ENCODE measurements at regions not wholly inside any gene's neighbourhood (a gene's known extent, or its start where the extent isn't known, plus 50 kb on each side); places are given as distances from the start of the nearest gene placed in this dataset.
A peak's percentile ranks its signal among the peaks of the same experiment; 100 is the strongest.

- WGBS (ENCODE audit: low lambda C conversion rate): 50% methylated on average over 1 of the region's 1 CpG
- H2AFZ ChIP-seq (ENCODE audit: low read length): no peak overlapping the region
- no peaks in the 10 kb centered on the region for H3K79me2 ChIP-seq (ENCODE audit: insufficient read depth, low read length)
- no peak for FAIRE-seq
- no peak for DNase-seq (ENCODE audit: low spot score)
- H3K4me1 ChIP-seq (ENCODE audit: insufficient read depth, low read length): no peaks in the 10 kb centered on the region
- no peak for ATAC-seq
- peak; percentile 23 for TF ChIP-seq ZFP36 (IDR thresholded peaks at IDR 0.05; ENCODE audit: borderline replicate concordance, low read depth, low read length, partially characterized antibody)
- no peak for TF ChIP-seq ZBTB21 (CRISPR knock-in tag; IDR thresholded peaks at IDR 0.05)
- TF ChIP-seq ZNF432 (CRISPR knock-in tag; IDR thresholded peaks at IDR 0.05; ENCODE audit: borderline replicate concordance): no peak
- H3K9me3 ChIP-seq (ENCODE audit: low read length): peaks cover 13% of the 10 kb centered on the region
- no peaks in the 10 kb centered on the region for H3K27me3 ChIP-seq (ENCODE audit: control insufficient read depth in 1 of 2, insufficient read depth in 2 of 2, low read length in 2 of 2)
- no peak overlapping the region for H3K27ac ChIP-seq (ENCODE audit: extremely low read length, insufficient read depth, low read length)
- H3K36me3 ChIP-seq (replicated peaks in 1 of 2; ENCODE audit: control insufficient read depth in 1 of 2, insufficient read depth in 2 of 2, low read length in 2 of 2): no peaks in the 10 kb centered on the region
- ChIA-PET CTCF (ENCODE audit: low intra/inter-chr PET ratio, low total read pairs) (no interaction called here), POLR2A (no interaction called here)
- no peak overlapping the region for H3K9ac ChIP-seq (ENCODE audit: insufficient read depth, low read depth, low read length)
- in situ Hi-C loops (cut with HindIII; ENCODE audit: extremely low pct_ligation_motif_present, low pct_unique_long_range_greater_than_20kb): no loop called here
- H4K20me1 ChIP-seq (ENCODE audit: insufficient read depth, low read length): no peaks in the 10 kb centered on the region
- no TSS peak for BruUV-seq (replicated peaks)
- H3K4me2 ChIP-seq (ENCODE audit: low read depth, low read length): no peak overlapping the region
- H3K4me3 ChIP-seq (replicated peaks in 1 of 3; ENCODE audit: insufficient read depth in 1 of 3, low read depth in 2 of 3, low read length in 3 of 3): no peak overlapping the region
- intact Hi-C loops (cut with micrococcal nuclease; ENCODE audit: unreplicated experiment): no loop called here
Observed at GRCh38 chr4:66164869-66165268, 494.6 kb upstream of the EPHA5 start.

DNA sequence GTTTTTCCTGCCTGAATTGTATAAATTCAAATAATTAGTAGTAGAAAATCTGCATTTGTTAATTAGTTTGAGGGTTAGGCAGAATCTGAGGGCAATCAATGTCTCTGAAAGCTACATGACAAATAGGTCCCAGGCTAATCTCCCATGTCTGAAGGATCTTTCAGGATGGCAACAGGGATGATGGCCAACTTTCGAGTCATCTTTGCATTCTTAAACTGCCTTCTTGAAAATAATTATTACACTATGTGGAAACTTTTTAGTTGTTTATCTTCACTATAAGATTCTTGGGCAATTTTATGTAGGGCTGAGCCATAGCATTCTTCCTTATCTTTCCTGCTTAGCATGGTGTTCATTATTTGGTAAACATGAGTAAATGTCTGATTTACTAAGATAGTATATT lies 490.3 kb upstream of the EPHA5 start:
- no peaks in the 10 kb centered on the region for H3K27me3 ChIP-seq (ENCODE audit: control insufficient read depth in 1 of 2, insufficient read depth in 2 of 2, low read length in 2 of 2)
- H3K4me2 ChIP-seq (ENCODE audit: low read depth, low read length): no peak overlapping the region
- H3K79me2 ChIP-seq (ENCODE audit: insufficient read depth, low read length): no peaks in the 10 kb centered on the region
- intact Hi-C loops (cut with micrococcal nuclease; ENCODE audit: unreplicated experiment): no loop called here
- peaks cover 13% of the 10 kb centered on the region for H3K9me3 ChIP-seq (ENCODE audit: low read length)
- no peaks in the 10 kb centered on the region for H4K20me1 ChIP-seq (ENCODE audit: insufficient read depth, low read length)
- no peak overlapping the region for H2AFZ ChIP-seq (ENCODE audit: low read length)
- BruUV-seq (replicated peaks): no TSS peak
- H3K4me1 ChIP-seq (ENCODE audit: insufficient read depth, low read length): no peaks in the 10 kb centered on the region
- no peak for DNase-seq (ENCODE audit: low spot score)
- no peak for FAIRE-seq
- no peak overlapping the region for H3K9ac ChIP-seq (ENCODE audit: insufficient read depth, low read depth, low read length)
- CTCF ChIA-PET (ENCODE audit: low intra/inter-chr PET ratio, low total read pairs): no interaction called here
- no peak overlapping the region for H3K27ac ChIP-seq (ENCODE audit: extremely low read length, insufficient read depth, low read length)
- no peaks in the 10 kb centered on the region for H3K36me3 ChIP-seq (replicated peaks in 1 of 2; ENCODE audit: control insufficient read depth in 1 of 2, insufficient read depth in 2 of 2, low read length in 2 of 2)
- in situ Hi-C loops (cut with HindIII; ENCODE audit: extremely low pct_ligation_motif_present, low pct_unique_long_range_greater_than_20kb): no loop called here
- no peak overlapping the region for H3K4me3 ChIP-seq (replicated peaks in 1 of 3; ENCODE audit: insufficient read depth in 1 of 3, low read depth in 2 of 3, low read length in 3 of 3)
- no peak for ATAC-seq
- 47% methylated on average over 1 of the region's 1 CpG for WGBS (ENCODE audit: low lambda C conversion rate)
- POLR2A ChIA-PET: no interaction called here
- TF ChIP-seq, protein P1, sequence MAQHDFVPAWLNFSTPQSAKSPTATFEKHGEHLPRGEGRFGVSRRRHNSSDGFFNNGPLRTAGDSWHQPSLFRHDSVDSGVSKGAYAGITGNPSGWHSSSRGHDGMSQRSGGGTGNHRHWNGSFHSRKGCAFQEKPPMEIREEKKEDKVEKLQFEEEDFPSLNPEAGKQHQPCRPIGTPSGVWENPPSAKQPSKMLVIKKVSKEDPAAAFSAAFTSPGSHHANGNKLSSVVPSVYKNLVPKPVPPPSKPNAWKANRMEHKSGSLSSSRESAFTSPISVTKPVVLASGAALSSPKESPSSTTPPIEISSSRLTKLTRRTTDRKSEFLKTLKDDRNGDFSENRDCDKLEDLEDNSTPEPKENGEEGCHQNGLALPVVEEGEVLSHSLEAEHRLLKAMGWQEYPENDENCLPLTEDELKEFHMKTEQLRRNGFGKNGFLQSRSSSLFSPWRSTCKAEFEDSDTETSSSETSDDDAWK (CRISPR knock-in tag; IDR thresholded peaks at IDR 0.05): no peak
- TF ChIP-seq FOXA3 (CRISPR knock-in tag; IDR thresholded peaks at IDR 0.05): no peak
- TF ChIP-seq, protein P2, sequence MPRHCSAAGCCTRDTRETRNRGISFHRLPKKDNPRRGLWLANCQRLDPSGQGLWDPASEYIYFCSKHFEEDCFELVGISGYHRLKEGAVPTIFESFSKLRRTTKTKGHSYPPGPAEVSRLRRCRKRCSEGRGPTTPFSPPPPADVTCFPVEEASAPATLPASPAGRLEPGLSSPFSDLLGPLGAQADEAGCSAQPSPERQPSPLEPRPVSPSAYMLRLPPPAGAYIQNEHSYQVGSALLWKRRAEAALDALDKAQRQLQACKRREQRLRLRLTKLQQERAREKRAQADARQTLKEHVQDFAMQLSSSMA (CRISPR knock-in tag; IDR thresholded peaks at IDR 0.05): no peak
- no peak for TF ChIP-seq KLF13 (CRISPR knock-in tag; IDR thresholded peaks at IDR 0.05)
- TF ChIP-seq, protein P3, sequence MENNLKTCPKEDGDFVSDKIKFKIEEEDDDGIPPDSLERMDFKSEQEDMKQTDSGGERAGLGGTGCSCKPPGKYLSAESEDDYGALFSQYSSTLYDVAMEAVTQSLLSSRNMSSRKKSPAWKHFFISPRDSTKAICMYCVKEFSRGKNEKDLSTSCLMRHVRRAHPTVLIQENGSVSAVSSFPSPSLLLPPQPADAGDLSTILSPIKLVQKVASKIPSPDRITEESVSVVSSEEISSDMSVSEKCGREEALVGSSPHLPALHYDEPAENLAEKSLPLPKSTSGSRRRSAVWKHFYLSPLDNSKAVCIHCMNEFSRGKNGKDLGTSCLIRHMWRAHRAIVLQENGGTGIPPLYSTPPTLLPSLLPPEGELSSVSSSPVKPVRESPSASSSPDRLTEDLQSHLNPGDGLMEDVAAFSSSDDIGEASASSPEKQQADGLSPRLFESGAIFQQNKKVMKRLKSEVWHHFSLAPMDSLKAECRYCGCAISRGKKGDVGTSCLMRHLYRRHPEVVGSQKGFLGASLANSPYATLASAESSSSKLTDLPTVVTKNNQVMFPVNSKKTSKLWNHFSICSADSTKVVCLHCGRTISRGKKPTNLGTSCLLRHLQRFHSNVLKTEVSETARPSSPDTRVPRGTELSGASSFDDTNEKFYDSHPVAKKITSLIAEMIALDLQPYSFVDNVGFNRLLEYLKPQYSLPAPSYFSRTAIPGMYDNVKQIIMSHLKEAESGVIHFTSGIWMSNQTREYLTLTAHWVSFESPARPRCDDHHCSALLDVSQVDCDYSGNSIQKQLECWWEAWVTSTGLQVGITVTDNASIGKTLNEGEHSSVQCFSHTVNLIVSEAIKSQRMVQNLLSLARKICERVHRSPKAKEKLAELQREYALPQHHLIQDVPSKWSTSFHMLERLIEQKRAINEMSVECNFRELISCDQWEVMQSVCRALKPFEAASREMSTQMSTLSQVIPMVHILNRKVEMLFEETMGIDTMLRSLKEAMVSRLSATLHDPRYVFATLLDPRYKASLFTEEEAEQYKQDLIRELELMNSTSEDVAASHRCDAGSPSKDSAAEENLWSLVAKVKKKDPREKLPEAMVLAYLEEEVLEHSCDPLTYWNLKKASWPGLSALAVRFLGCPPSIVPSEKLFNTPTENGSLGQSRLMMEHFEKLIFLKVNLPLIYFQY (CRISPR knock-in tag; IDR thresholded peaks at IDR 0.05; ENCODE audit: borderline replicate concordance): no peak
- no peak for TF ChIP-seq ZNF329 (CRISPR knock-in tag; IDR thresholded peaks at IDR 0.05; ENCODE audit: low read depth)
- no peak for TF ChIP-seq ZNF530 (CRISPR knock-in tag; IDR thresholded peaks at IDR 0.05; ENCODE audit: low read depth)
- TF ChIP-seq, protein P4, sequence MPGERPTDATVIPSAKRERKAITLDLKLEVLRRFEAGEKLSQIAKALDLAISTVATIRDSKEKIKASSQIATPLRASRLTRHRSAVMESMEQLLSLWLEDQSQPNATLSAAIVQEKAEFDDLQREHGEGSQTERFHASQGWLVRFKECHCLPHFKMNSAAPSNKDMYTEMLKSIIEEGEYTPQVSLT (CRISPR knock-in tag; IDR thresholded peaks at IDR 0.05; ENCODE audit: borderline replicate concordance, low read depth): no peak
- no peak for TF ChIP-seq KMT2B (CRISPR knock-in tag; IDR thresholded peaks at IDR 0.05)
- no peak for TF ChIP-seq ZNF44 (CRISPR knock-in tag; IDR thresholded peaks at IDR 0.05)

Measured in HepG2 (cell line).